CD4-positive, alpha-beta T cell treated with Interleukin-1 beta for 1 hour (primary cell): ENCODE measurements at regions not wholly inside any gene's neighbourhood (a gene's known extent, or its start where the extent isn't known, plus 50 kb on each side); places are given as distances from the start of the nearest gene placed in this dataset.

Source experiments
- DNase-seq, 2 donors: peaks; one replicate each; pipeline ENCODE4 v3.0.0-alpha.2; 2020 to 2022

DNA sequence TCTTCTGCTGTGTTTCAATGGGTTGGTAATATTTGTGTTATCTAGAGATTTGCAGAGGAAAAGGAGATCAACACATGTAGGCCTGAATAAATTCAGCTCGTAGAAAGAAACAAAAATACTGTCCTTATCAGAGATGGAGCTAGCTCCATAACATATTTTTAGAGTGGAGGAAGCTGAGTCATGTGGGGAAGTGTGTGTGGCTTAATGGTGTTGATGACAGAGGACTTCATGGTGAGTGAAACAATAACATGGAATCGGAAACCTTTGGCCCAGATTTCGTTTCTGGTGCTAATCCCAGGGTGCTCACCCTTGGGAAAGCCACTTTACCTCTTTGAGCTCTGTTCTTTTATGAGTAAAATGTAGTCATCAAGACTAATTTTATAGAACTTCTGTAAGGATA is 825.0 kb downstream of the TLR4 start:
- no peak for DNase-seq

DNA sequence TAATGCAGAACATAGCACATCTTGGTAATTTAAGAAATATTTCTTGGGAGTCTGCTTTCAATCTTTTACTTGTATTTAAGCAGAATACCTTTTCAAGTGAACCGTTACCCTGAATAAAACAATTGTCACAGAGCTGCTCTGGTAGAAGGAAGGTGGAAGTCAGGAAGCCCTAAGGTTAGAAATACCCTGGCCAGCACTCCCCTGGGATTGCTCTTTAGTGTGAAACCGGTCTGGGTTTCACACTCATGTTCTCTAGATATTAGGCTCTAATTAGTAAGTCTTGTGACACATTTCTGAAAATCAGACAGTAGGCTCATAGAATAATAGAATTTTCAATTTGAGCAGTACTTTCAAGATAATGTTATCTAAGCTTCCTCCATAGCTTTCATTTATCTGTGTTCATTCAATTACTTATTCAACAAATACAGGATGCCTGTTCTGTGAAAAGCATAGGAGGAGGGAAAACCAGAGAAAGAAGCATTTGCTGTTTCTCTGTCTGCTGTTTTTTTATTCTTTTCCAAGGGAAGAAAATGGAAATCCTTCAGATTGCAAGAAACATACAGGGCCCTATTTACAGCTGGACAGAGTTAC is 825.5 kb downstream of the TLR4 start:
- DNase-seq: no peak

DNA sequence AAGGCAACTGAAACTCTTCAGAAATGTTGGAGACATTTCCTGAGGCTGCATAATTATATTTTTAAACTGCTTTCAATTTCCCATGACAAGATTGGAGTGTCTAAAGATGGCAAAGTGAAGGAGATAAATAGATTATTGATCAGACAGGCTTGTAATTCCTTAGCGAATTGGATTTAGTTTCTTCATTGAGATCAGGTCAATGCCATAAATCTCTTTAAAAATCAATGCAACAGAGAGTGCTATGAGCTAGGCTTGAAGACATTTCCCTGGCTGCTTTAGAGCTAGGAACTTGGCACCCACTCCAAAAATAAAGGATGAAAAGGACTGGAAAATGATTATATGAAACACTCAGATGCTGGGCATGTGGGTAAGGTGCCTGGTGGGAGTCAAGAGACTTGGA is 828.4 kb downstream of the TLR4 start:
- DNase-seq: no peak

DNA sequence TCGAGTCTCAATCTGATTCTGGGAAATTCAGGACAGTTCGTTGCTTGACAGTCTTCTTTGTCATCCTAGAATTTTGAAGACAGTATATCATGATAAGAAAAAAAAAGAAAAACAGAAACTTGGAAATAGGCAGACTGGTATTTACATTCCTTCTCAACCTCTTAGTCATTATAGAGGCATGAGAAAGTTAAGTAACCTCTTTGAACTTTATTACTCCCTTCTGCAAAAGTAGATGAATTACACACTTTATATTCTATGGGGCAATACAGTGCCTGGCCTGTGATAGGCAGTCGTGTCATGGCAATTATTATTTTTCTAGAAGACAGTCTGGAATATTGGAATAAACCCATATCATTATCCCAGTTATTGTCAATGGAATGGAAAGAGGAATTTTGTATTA is 828.9 kb downstream of the TLR4 start:
- no peak for DNase-seq

DNA sequence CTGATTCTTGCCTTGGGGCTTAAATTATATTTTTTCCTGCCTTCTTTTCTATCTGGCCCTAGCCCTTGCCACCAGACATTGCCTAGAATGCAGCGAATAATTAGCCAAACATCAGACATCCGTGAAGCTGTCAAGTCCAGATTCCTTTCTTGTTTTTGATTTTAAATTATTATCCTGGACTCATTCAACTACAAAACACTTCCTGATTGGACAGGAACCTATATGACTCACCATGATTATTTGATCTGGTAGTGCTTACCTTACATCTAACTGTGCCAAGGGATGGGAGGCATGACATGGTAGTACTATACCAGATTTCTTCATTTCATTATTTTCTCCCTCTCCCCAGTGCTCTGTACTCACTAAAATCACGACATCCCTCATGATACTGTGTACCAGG is 829.6 kb downstream of the TLR4 start:
- DNase-seq: no peak

DNA sequence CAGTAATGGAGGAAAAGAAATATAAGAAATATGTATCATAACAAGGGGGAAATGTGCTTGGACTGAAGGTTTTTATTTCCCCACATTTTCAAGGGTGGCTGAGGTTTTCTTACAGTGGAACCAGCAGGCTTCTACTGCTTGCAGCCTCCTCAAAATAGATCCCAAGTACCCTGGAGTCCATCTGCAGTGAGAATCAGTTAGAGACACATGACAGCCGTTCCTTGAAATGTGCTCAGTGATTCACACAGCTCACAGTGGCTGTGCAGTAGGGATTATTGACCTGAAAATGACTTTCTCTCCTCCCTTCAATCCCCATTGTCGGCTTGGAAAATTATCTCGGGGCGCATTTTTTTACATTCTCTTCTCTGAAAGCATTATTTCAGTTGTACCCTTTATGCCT is 832.0 kb downstream of the TLR4 start:
- no peak for DNase-seq

- no peak for DNase-seq
Measured at GRCh38 chr9:118538959-118539358, 830.3 kb downstream of the BRINP1 start.

DNA sequence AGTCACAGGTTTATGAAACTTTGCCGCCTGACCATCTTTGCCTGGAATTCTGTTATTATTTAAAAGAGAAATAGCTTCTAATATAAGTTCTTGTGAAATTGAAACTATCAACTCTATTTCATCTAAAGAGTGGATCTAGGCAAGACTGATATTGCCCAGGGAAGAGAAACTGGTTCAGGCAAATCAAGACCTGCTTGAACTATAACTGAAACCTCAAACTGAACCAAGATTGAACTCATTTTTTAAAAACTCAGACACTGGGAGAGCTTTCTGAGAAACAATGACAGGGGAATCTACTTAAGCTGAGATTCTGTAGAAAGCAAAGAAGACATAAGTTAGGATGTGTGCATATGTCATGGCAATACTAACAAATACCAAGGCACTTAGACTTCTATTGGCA is 815.8 kb downstream of the BRINP1 start:
- no peak for DNase-seq

- DNase-seq: no peak
Measured at GRCh38 chr9:118554987-118555386, 814.2 kb downstream of the BRINP1 start.

DNA sequence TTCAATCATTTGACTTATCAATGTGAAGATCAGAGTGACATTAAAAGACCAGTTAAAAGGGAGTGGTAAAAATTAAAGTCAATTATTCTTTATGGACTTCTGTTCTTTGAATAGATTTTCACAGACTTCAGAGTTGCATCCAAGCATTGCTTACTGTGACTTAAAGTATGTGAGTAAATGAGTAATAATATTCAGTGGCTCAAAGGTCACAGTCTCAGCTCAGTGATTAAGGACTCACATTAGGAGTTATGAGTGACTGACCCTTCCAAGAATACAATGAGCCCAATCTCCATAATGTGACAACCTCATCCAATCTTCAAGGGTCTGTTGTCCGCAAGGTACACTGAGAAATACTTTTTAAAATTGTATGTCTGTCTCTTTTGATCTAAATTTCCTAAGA is 811.2 kb downstream of the BRINP1 start:
- DNase-seq: no peak

- DNase-seq: no peak
Measured at GRCh38 chr9:118558891-118559290, 810.3 kb downstream of the BRINP1 start.

- DNase-seq: no peak
Measured at GRCh38 chr9:118561051-118561450, 808.2 kb downstream of the BRINP1 start.

GRCh38 chr9:118563677-118564076 is 805.6 kb downstream of the BRINP1 start:
- DNase-seq: no peak

DNA sequence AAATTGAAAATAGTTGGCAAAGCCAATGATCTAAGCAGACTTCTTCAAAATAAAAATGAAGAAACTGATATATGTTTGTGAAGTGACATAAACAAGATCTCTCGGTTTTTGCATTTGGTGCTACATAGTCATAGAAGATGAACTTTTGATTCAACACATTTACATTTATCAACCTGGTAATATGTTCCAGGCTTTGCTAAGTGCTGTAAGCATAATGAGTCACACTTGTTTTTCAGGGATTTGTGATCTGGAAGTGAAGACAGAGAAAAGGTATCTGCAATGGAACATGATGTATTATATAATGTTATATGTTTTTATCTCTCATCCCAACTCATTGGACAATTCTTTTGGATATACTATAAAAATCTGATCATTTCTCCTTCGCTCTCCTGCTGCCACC is 801.4 kb downstream of the BRINP1 start:
- no peak for DNase-seq

DNA sequence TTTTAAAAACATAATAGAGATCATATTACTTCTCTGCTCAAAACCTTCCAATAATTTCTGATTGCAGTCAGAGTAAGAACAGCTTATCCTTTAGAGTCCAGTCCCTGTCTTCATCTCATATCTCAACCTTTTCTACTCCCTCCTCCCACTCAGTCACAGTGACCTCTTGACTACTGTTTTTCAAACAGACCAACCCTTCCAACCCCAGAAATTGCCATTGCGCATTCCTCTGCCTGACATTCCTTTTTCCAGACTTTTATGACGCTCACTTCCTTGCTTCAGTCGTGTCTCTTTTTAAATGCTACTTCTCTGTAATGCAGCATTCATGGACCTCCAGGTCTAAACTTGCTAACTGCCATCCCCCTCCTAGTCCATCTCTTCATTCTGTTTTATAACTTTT is 800.5 kb downstream of the BRINP1 start:
- no peak for DNase-seq

DNA sequence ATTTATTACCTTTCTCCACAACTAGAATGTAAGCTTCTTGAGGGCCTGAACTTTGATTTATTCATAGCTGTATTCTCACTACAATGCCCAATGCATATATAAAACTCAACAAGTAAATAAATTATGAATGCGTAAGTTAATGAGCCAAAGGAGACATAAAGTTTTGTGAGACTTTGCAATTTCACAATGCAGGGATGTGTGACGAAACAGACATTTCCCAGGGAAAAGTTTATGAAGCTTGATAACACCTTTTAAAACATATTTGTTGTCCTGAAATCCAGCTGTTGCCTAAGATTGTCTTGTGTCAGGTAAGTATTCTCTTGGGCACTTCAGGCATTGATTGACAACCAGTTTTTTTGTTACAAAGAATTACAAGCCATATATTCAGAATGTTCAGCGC is 800.1 kb downstream of the BRINP1 start:
- no peak for DNase-seq

- DNase-seq: no peak
Measured at GRCh38 chr9:118570066-118570465, 799.2 kb downstream of the BRINP1 start.

DNA sequence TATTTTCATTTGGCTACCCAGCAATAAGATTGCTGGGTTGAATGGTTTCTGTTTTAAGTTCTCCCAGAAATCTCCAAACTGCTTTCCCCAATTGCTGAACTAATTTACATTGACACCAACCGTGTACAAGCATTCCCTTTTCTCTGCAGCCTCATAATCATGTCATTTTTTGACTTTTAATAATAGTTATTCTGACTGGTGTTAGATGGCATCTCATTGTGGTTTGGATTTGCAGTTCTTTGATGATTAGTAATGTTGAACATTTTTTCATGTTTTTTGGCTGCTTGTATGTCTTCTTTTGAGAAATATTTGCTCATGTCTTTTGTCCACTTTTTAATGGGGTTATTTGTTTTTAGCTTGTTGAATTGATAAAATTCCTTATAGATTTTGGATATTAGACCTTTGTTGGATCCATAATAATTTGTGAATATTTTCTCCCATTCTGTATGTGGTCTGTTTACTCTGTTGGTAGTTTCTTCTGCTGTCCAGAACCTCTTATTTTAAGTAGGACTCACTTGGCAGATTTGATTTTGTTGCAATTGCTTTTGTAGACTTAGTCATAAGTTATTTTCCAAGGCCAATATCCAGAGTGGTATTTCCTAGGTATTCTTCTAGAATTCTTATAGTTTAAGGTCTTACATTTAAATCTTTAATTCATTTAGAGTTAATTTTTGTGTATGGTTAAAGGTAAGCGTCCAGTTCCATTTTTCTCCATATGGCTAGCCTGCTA is 793.7 kb downstream of the BRINP1 start:
- DNase-seq: no peak

GRCh38 chr9:118577121-118577520 is 792.1 kb downstream of the BRINP1 start:
- DNase-seq: no peak

- DNase-seq: no peak
Measured at GRCh38 chr9:118578467-118578866, 790.8 kb downstream of the BRINP1 start.

DNA sequence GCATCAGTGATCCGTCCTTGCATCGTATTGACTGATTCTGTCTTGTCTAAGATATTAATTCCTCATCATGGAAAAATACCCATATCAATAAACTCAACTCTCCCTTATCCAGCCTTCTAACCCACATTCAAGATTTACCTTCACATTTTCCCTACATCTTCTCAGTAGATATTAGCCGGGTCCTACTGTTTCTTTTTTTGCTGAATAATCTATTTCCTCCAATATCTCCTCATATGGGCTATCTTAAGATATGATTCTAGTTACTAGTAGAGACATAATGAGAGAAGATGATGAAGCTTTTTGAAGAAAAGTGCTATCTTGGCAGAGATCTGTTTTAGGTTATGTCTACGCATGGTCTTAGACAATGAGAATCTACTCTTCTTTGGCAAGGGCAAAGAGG is 785.8 kb downstream of the BRINP1 start:
- no peak for DNase-seq

DNA sequence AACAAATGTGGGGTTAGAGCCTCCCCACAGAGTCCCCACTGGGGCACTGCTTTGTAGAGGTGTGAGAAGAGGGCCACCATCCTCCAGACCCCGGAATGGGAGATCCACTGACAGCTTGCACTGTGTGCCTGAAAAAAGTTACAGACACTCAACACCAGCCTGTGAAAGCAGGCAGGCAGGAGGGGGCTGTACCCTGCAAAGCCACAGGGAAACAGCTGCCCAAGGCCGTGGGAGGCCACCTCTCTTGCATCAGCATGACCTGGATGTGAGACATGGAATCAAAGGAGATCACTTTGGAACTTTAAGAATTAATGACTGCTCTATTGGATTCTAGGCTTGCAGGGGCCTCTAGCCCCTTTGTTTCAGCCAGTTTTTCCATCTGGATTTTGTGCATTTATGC is 782.3 kb downstream of the BRINP1 start:
- DNase-seq: no peak

GRCh38 chr9:118594428-118594827 is 774.8 kb downstream of the BRINP1 start:
- DNase-seq: no peak

- DNase-seq: no peak
Measured at GRCh38 chr9:118595719-118596305, 773.4 kb downstream of the BRINP1 start.
